HEK293 (cell line): ENCODE measurements at regions not wholly inside any gene's neighbourhood (a gene's known extent, or its start where the extent isn't known, plus 50 kb on each side); places are given as distances from the start of the nearest gene placed in this dataset.

Experiments
- CTCF ChIA-PET: fragments of 350-600 bp; formaldehyde crosslinking; extraction: SDS; loops from one replicate; lab custom pipeline; 2021; ENCODE audit warnings: antibody characterized with exemption; lab: Yijun Ruan, JAX
- POLR2A ChIA-PET: fragments of 300-600 bp; formaldehyde crosslinking; extraction: SDS; loops from one replicate; lab custom pipeline; 2020; ENCODE audit warnings: antibody characterized with exemption, inconsistent platforms; lab: Yijun Ruan, JAX
- H3K27ac ChIP-seq: fragments of 200-500 bp; sonication (Bioruptor generic); 2 replicates; pipeline ENCODE4 v1.5.1; 2014; ENCODE audit warnings: low read depth, low read length, control low read depth, inconsistent platforms; ENCODE audit errors: extremely low read depth
- H3K36me3 ChIP-seq, 2 experiments: fragments of 200-500 bp in 1 of 2; sonication (Bioruptor generic) in 1 of 2; 1 replicate in 1 of 2; 2 replicates in 1 of 2; pipeline ENCODE4 v1.5.1; 2014 to 2017; ENCODE audit warnings: inconsistent platforms in 2 of 2, low read length in 2 of 2; ENCODE audit not compliant: control insufficient read depth in 2 of 2, insufficient read depth in 1 of 2
- H3K4me1 ChIP-seq: fragments of 200-500 bp; sonication (Bioruptor generic); 2 replicates; pipeline ENCODE4 v1.5.1; 2014; ENCODE audit warnings: mild to moderate bottlenecking, low read length, inconsistent platforms; ENCODE audit not compliant: control insufficient read depth, insufficient read depth
- H3K4me3 ChIP-seq: 2 replicates; pipeline ENCODE4 v1.5.1; 2011; ENCODE audit warnings: low read depth, mild to moderate bottlenecking, control low read depth, low read length, moderate library complexity
- H3K9me3 ChIP-seq: fragments of 200-500 bp; sonication (Bioruptor generic); 2 replicates; pipeline ENCODE4 v1.5.1; 2014; ENCODE audit warnings: low read depth, low read length, inconsistent platforms; ENCODE audit not compliant: control insufficient read depth, insufficient read depth
- BCL11A ChIP-seq: fragments of 450-650 bp; formaldehyde crosslinking; IDR thresholded peaks from 2 replicates; pipeline ENCODE4 v1.5.1; 2016; ENCODE audit warnings: low read depth, missing biosample characterization, missing genetic modification characterization
- EGR2 ChIP-seq: fragments of 450-650 bp; formaldehyde crosslinking; IDR thresholded peaks from 2 replicates; pipeline ENCODE4 v1.5.1; 2016; ENCODE audit warnings: low read depth, missing biosample characterization, missing genetic modification characterization
- GFI1B ChIP-seq: fragments of 450-650 bp; formaldehyde crosslinking; IDR thresholded peaks from 2 replicates; pipeline ENCODE4 v1.5.1; 2016; ENCODE audit warnings: missing biosample characterization, missing genetic modification characterization
- KLF9 ChIP-seq: fragments of 450-650 bp; formaldehyde crosslinking; IDR thresholded peaks from 2 replicates; pipeline ENCODE4 v1.5.1; 2016; ENCODE audit warnings: missing biosample characterization, missing genetic modification characterization, low read depth
- OVOL3 ChIP-seq: fragments of 450-650 bp; formaldehyde crosslinking; IDR thresholded peaks from 2 replicates; pipeline ENCODE4 v1.5.1; 2016; ENCODE audit warnings: missing biosample characterization, missing genetic modification characterization
- PATZ1 ChIP-seq: fragments of 450-650 bp; formaldehyde crosslinking; IDR thresholded peaks from 2 replicates; pipeline ENCODE4 v1.5.1; 2016; ENCODE audit warnings: missing biosample characterization, missing genetic modification characterization
- PRDM6 ChIP-seq: fragments of 450-650 bp; formaldehyde crosslinking; IDR thresholded peaks from 2 replicates; pipeline ENCODE4 v1.5.1; 2017; ENCODE audit warnings: missing biosample characterization, missing genetic modification characterization
- SCRT1 ChIP-seq: fragments of 450-650 bp; formaldehyde crosslinking; IDR thresholded peaks from 2 replicates; pipeline ENCODE4 v1.5.1; 2016; ENCODE audit warnings: missing biosample characterization, missing genetic modification characterization, borderline replicate concordance
- SCRT2 ChIP-seq: fragments of 450-650 bp; formaldehyde crosslinking; IDR thresholded peaks from 2 replicates; pipeline ENCODE4 v1.5.1; 2016; ENCODE audit warnings: missing biosample characterization, missing genetic modification characterization
- ZBTB6 ChIP-seq: fragments of 450-650 bp; formaldehyde crosslinking; IDR thresholded peaks from 2 replicates; pipeline ENCODE4 v1.5.1; 2017; ENCODE audit warnings: missing biosample characterization, missing genetic modification characterization
- ZEB2 ChIP-seq: fragments of 450-650 bp; formaldehyde crosslinking; IDR thresholded peaks from 2 replicates; pipeline ENCODE4 v1.5.1; 2016; ENCODE audit warnings: missing biosample characterization, missing genetic modification characterization
- ZFHX2 ChIP-seq: fragments of 450-650 bp; formaldehyde crosslinking; conservative IDR thresholded peaks from 2 replicates; pipeline ENCODE4 v1.5.1; 2016; ENCODE audit warnings: missing biosample characterization, missing genetic modification characterization
- ZNF10 ChIP-seq: fragments of 450-650 bp; formaldehyde crosslinking; IDR thresholded peaks from 2 replicates; pipeline ENCODE4 v1.5.1; 2017; ENCODE audit warnings: missing biosample characterization, missing genetic modification characterization
- ZNF114 ChIP-seq: fragments of 450-650 bp; formaldehyde crosslinking; IDR thresholded peaks from 2 replicates; pipeline ENCODE4 v1.5.0; 2017; ENCODE audit warnings: missing biosample characterization, missing genetic modification characterization
- ZNF157 ChIP-seq: fragments of 450-650 bp; formaldehyde crosslinking; IDR thresholded peaks from 2 replicates; pipeline ENCODE4 v1.5.1; 2016; ENCODE audit warnings: missing biosample characterization, missing genetic modification characterization
- ZNF239 ChIP-seq: fragments of 450-650 bp; formaldehyde crosslinking; IDR thresholded peaks from 2 replicates; pipeline ENCODE4 v1.5.1; 2016; ENCODE audit warnings: missing biosample characterization, missing genetic modification characterization
- ZNF350 ChIP-seq: fragments of 450-650 bp; formaldehyde crosslinking; IDR thresholded peaks from 2 replicates; pipeline ENCODE4 v1.5.0; 2017; ENCODE audit warnings: missing biosample characterization, mild to moderate bottlenecking, missing genetic modification characterization
- ZNF404 ChIP-seq: fragments of 450-650 bp; formaldehyde crosslinking; IDR thresholded peaks from 2 replicates; pipeline ENCODE4 v1.5.1; 2017; ENCODE audit warnings: missing biosample characterization, missing genetic modification characterization
- ZNF513 ChIP-seq: fragments of 450-650 bp; IDR thresholded peaks from 2 replicates; pipeline ENCODE4 v1.5.1; 2018; ENCODE audit warnings: missing biosample characterization, missing genetic modification characterization
- ZNF600 ChIP-seq: fragments of 450-650 bp; formaldehyde crosslinking; IDR thresholded peaks from 2 replicates; pipeline ENCODE4 v1.5.1; 2016; ENCODE audit warnings: missing biosample characterization, missing genetic modification characterization
- ZNF629 ChIP-seq: fragments of 450-650 bp; formaldehyde crosslinking; IDR thresholded peaks from 2 replicates; pipeline ENCODE4 v1.5.1; 2017; ENCODE audit warnings: missing biosample characterization, missing genetic modification characterization
- ZNF791 ChIP-seq: fragments of 450-650 bp; formaldehyde crosslinking; IDR thresholded peaks from 2 replicates; pipeline ENCODE4 v1.5.1; 2016; ENCODE audit warnings: missing biosample characterization, missing genetic modification characterization

- peaks cover 19% of the 10 kb centered on the region for H3K4me1 ChIP-seq
- no peaks in the 10 kb centered on the region for H3K9me3 ChIP-seq
- H3K4me3 ChIP-seq: no peak overlapping the region
- H3K36me3 ChIP-seq: no peaks in the 10 kb centered on the region
- ChIA-PET CTCF (no interaction called here), POLR2A (no interaction called here)
- TF ChIP-seq ZNF350 (tag by site-specific recombination) (no peak), GFI1B (tag by site-specific recombination) (no peak)
- H3K27ac ChIP-seq: no peak overlapping the region
Measured at GRCh38 chr5:174527916-174528540, 196.4 kb upstream of the MSX2 start.

- ChIA-PET POLR2A (interaction anchor here (0.7 kb wide), 1 partner anchor 94 kb away, joined by 3 read pairs; no protein-coding TSS in a partner anchor), CTCF (no interaction called here)
- Histone ChIP-seq H3K4me1 (peaks cover 22% of the 10 kb centered on the region), H3K9me3 (no peaks in the 10 kb centered on the region), H3K4me3 (no peak overlapping the region), H3K36me3 (no peaks in the 10 kb centered on the region), H3K27ac (no peak overlapping the region)
- no peak for TF ChIP-seq PRDM6
- TF ChIP-seq ZBTB6 (tag by site-specific recombination): peak; percentile 59
- peak; percentile 99 for TF ChIP-seq ZNF10
Measured at GRCh38 chr5:174528821-174529544, 195.4 kb upstream of the MSX2 start.

- no peaks in the 10 kb centered on the region for H3K9me3 ChIP-seq
- peaks cover 21% of the 10 kb centered on the region for H3K4me1 ChIP-seq
- POLR2A ChIA-PET: no interaction called here
- H3K27ac ChIP-seq: no peak overlapping the region
- H3K36me3 ChIP-seq: no peaks in the 10 kb centered on the region
- H3K4me3 ChIP-seq: no peak overlapping the region
- CTCF ChIA-PET: no interaction called here
- peak; percentile 46; the same call in 1 of the 2 replicates for TF ChIP-seq ZEB2 (tag by site-specific recombination)
- TF ChIP-seq ZNF404 (tag by site-specific recombination): no peak
- peak; percentile 52; the same call in 1 of the 2 replicates for TF ChIP-seq ZNF629 (tag by site-specific recombination)
- peak; percentile 92 for TF ChIP-seq SCRT1 (tag by site-specific recombination)
- TF ChIP-seq ZFHX2: peak; percentile 89
- TF ChIP-seq SCRT2: peak; percentile 90
- TF ChIP-seq KLF9 (tag by site-specific recombination): no peak
- no peak for TF ChIP-seq OVOL3
- no peak for TF ChIP-seq ZNF157 (tag by site-specific recombination)
- TF ChIP-seq EGR2 (tag by site-specific recombination): peak; percentile 96
- TF ChIP-seq ZNF513 (tag by site-specific recombination): no peak
- TF ChIP-seq ZNF114: no peak
- TF ChIP-seq ZNF239 (tag by site-specific recombination): no peak
- 0 out of 2 replicates have a peak, but pooled peaks have one; percentile 22 for TF ChIP-seq PATZ1 (tag by site-specific recombination)
- no peak for TF ChIP-seq BCL11A
- no peak for TF ChIP-seq ZNF791 (tag by site-specific recombination)
- peak; percentile 22; the same call in 1 of the 2 replicates for TF ChIP-seq ZNF600
Measured at GRCh38 chr5:174529925-174530681, 194.3 kb upstream of the MSX2 start.
